ENCODE measurements at regions not wholly inside any gene's neighbourhood (a gene's known extent, or its start where the extent isn't known, plus 50 kb on each side); places are given as distances from the start of the nearest gene placed in this dataset.

GRCh38 chr2:103169861-103170260, 408.0 kb downstream of the TMEM182 start:
- Histone ChIP-seq H3K27ac (no peak overlapping the region), H3K36me3 (no peaks in the 10 kb centered on the region), H3K27me3 (no peaks in the 10 kb centered on the region), H3K4me3 (no peak overlapping the region), H3K4me1 (no peaks in the 10 kb centered on the region), H3K9me3 (no peaks in the 10 kb centered on the region)
- TF ChIP-seq CTCF (IDR thresholded peaks at IDR 0.05) (no peak), POLR2AphosphoS5 (IDR thresholded peaks at IDR 0.05) (no peak), EP300 (IDR thresholded peaks at IDR 0.05) (no peak), POLR2A (IDR thresholded peaks at IDR 0.05) (no peak)
- intact Hi-C loops (cut with DNase I; ENCODE audit: low total_unique reads), result no loop called here
- no peak for DNase-seq

DNA sequence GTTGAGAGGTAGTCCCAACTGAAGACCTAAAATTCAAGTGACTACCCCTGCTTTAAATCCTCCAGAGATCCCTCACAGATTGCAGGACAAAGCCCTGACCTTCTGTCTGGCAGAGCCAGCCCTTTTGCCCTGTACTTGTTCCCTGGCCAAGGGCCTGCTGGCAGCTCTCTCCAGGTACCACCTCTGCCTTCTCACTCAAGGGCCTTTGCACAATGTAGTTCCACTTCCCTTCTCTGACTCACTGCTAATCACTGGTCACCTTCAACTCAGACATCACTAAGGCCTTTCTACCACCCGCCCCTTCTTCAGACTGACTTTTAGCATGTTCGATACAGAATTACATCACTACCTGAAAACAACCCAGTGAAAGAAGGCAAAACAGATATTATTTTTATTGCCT, 411.0 kb downstream of the TMEM182 start:
- TF ChIP-seq POLR2AphosphoS5 (IDR thresholded peaks at IDR 0.05), result no peak
- TF ChIP-seq POLR2A (IDR thresholded peaks at IDR 0.05), result no peak
- TF ChIP-seq EP300 (IDR thresholded peaks at IDR 0.05), result no peak
- TF ChIP-seq CTCF (IDR thresholded peaks at IDR 0.05), result no peak
- Histone ChIP-seq H3K4me1 (no peaks in the 10 kb centered on the region), H3K9me3 (no peaks in the 10 kb centered on the region), H3K27me3 (no peaks in the 10 kb centered on the region), H3K36me3 (no peaks in the 10 kb centered on the region), H3K4me3 (no peak overlapping the region), H3K27ac (no peak overlapping the region)
- intact Hi-C loops (cut with DNase I; ENCODE audit: low total_unique reads), result no loop called here
- no peak for DNase-seq
- 86 to 95% (median 92%) methylated on average over 2 of the region's 2 CpGs for WGBS, 5 donors

- no peak for DNase-seq
- Histone ChIP-seq H3K27me3 (no peaks in the 10 kb centered on the region), H3K4me3 (no peak overlapping the region), H3K27ac (no peak overlapping the region), H3K36me3 (no peaks in the 10 kb centered on the region), H3K4me1 (no peaks in the 10 kb centered on the region), H3K9me3 (no peaks in the 10 kb centered on the region)
- WGBS, 5 donors, result 62 to 89% (median 84%) methylated on average over 2 of the region's 2 CpGs
- intact Hi-C loops (cut with DNase I; ENCODE audit: low total_unique reads), result no loop called here
- TF ChIP-seq EP300 (IDR thresholded peaks at IDR 0.05) (no peak), CTCF (IDR thresholded peaks at IDR 0.05) (no peak), POLR2AphosphoS5 (IDR thresholded peaks at IDR 0.05) (no peak), POLR2A (IDR thresholded peaks at IDR 0.05) (no peak)
These were observed 412.9 kb downstream of the TMEM182 start for GRCh38 chr2:103174711-103175110.

DNA sequence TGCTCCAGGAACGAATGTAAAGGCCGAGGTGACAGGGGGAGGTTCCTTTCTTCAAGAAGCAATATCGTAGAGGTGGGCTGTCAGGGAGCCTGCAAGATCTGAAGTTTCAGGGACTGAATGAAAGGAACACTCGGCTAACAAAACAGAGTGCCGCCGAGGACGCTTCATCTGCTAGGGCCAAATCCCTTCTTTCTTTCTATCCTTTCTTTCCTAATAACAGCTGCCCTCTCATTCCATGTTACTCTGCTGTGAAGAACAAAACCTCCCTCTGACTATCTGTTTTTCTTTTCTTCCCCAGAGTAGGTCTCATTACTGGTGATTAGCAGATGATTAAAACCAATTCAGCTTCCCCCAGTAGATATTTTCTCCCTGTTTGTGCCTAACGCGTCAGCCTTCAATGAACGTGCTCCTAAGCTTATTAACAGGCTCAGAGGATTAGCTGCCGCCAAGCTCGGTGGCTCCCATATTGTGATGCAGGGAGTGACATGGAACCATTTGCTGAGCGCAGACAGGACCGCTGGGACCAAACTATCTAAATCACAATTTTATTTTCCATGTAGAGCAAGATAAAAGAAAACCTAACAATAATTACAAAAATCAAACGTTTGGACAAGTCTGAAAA, 414.6 kb downstream of the TMEM182 start:
- H3K4me1 ChIP-seq, result no peaks in the 10 kb centered on the region
- 79 to 83% (median 81%) methylated on average over 15 of the region's 15 CpGs for WGBS, 5 donors

More for the DNA sequence above, 414.6 kb downstream of the TMEM182 start:
- Histone ChIP-seq H3K27me3 (peaks cover 0 to 5% (median 0%) of the 10 kb centered on the region in 3 donors), H3K9me3 (no peaks in the 10 kb centered on the region), H3K36me3 (no peaks in the 10 kb centered on the region), H3K27ac (no peak overlapping the region), H3K4me3 (no peak overlapping the region)
- DNase-seq, result no peak
- TF ChIP-seq POLR2A (IDR thresholded peaks at IDR 0.05) (no peak), POLR2AphosphoS5 (IDR thresholded peaks at IDR 0.05) (no peak), CTCF (IDR thresholded peaks at IDR 0.05) (no peak), EP300 (IDR thresholded peaks at IDR 0.05) (no peak)
- intact Hi-C loops (cut with DNase I; ENCODE audit: low total_unique reads), result no loop called here
